HFFc6 (cell line): ENCODE measurements at regions not wholly inside any gene's neighbourhood (a gene's known extent, or its start where the extent isn't known, plus 50 kb on each side); places are given as distances from the start of the nearest gene placed in this dataset.

Source experiments
- DNase-seq: peaks from one replicate; pipeline ENCODE4 v3.0.0-alpha.2; 2018
- H3K27ac Mint-ChIP-seq: 2 replicates; pipeline ENCODE4 v1.8.0; 2020; ENCODE audit warnings: mild to moderate bottlenecking, mixed read lengths
- H3K27me3 Mint-ChIP-seq: 2 replicates; pipeline ENCODE4 v1.8.0; 2021; ENCODE audit warnings: mild to moderate bottlenecking, moderate library complexity, mixed read lengths; ENCODE audit not compliant: insufficient read depth
- H3K36me3 Mint-ChIP-seq: 2 replicates; pipeline ENCODE4 v1.8.0; 2021; ENCODE audit warnings: low read depth, mixed read lengths
- H3K4me1 Mint-ChIP-seq: 2 replicates; pipeline ENCODE4 v1.8.0; 2020; ENCODE audit warnings: low read depth, mixed read lengths
- H3K4me3 Mint-ChIP-seq: 2 replicates; pipeline ENCODE4 v1.8.0; 2020; ENCODE audit warnings: mild to moderate bottlenecking, moderate library complexity, mixed read lengths
- H3K9me3 Mint-ChIP-seq: 2 replicates; pipeline ENCODE4 v1.8.0; 2020; ENCODE audit warnings: mild to moderate bottlenecking, mixed read lengths
- TF ChIP-seq, protein P1 (sequence below): fragments of 200-600 bp; sonication (generic); IDR thresholded peaks from 2 replicates; pipeline ENCODE4 v1.5.0; 2021; ENCODE audit warnings: antibody characterized with exemption, mild to moderate bottlenecking

DNA sequence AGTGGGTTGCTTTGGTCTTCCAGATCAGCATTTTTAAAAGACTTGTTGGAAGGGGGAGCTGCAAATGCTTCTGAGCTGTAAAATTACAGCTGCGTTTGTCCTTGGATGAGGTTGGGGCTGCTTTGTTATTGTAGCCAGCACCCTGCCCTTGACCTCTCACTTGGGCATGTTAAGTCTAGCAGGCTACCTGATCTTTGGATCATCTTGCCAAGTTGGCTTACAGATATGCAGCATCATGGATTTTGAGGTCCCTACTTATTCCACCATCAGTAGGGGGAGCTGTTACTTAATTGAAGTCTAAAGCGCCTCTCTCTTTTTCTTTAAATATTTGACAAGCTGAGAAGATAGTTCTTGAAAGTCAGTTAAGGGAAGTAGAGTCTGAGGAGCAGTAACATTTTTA lies 793.0 kb downstream of the MCTP2 start:
- TF ChIP-seq, protein P1, sequence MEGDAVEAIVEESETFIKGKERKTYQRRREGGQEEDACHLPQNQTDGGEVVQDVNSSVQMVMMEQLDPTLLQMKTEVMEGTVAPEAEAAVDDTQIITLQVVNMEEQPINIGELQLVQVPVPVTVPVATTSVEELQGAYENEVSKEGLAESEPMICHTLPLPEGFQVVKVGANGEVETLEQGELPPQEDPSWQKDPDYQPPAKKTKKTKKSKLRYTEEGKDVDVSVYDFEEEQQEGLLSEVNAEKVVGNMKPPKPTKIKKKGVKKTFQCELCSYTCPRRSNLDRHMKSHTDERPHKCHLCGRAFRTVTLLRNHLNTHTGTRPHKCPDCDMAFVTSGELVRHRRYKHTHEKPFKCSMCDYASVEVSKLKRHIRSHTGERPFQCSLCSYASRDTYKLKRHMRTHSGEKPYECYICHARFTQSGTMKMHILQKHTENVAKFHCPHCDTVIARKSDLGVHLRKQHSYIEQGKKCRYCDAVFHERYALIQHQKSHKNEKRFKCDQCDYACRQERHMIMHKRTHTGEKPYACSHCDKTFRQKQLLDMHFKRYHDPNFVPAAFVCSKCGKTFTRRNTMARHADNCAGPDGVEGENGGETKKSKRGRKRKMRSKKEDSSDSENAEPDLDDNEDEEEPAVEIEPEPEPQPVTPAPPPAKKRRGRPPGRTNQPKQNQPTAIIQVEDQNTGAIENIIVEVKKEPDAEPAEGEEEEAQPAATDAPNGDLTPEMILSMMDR: peak; percentile 82
- DNase-seq: peak; percentile 50
- Mint-ChIP-seq H3K27me3 (no peaks in the 10 kb centered on the region), H3K9me3 (no peaks in the 10 kb centered on the region), H3K27ac (no peak overlapping the region), H3K36me3 (no peaks in the 10 kb centered on the region), H3K4me1 (peaks cover 25% of the 10 kb centered on the region), H3K4me3 (no peak overlapping the region)

DNA sequence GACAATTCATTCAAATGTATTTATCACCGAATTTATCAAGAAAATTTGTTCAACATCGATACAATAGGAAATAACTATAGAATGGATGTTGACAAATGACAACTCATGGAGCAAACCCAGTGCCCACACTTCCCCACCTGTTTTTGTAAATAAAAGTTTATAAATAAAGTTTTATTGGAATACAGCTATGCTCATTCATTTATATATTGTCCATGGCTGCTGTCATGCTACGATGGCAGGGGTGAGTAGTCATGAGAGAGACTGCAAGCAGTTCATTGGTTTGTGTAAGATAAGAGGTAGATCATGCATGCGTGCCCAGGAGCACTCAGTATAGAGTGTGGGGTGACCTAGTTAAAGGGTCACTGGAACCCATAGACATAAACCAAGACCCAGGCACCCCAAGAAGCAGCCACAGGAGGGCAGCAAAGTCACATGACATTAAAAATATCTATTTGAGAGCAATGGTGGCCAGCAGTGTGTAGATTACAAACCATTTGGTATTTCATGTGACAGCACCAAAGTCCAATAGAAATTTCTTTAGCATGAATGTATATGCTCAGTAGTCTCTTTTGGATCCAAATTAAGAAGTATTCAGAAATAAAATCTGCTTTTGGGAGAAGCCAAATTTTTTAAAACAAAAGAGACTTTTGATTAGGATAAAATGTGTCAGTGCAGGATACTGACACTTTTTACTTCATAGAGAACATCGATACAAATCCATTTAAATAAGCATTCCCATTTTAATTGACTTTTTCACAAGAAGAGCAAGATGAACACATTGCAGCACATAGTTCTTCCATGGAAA lies 794.8 kb downstream of the MCTP2 start:
- DNase-seq: peak; percentile 61
- Mint-ChIP-seq H3K36me3 (no peaks in the 10 kb centered on the region), H3K4me1 (peaks cover 8% of the 10 kb centered on the region), H3K27me3 (no peaks in the 10 kb centered on the region), H3K27ac (no peak overlapping the region), H3K9me3 (no peaks in the 10 kb centered on the region), H3K4me3 (no peak overlapping the region)
- TF ChIP-seq, protein P1: peak; percentile 90

DNA sequence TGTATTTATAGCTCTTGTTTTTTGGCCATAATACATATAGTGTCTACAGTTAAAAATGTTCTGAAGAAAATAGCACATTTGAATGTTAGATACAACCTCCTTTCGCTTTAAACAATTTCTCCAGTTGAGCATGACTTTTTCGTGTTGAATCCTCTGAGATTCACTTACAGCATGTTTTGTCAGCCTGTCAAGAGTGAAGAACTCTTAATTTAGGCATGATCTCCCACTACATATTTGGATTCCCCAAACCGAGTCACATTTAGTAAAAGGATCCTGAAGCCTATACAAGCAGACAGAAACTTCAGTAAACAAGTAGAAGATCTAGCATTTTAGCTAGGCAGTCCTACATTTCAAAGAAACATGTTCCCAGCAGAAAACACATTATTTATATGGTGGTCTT lies 796.6 kb downstream of the MCTP2 start:
- peaks cover 16% of the 10 kb centered on the region for H3K4me1 Mint-ChIP-seq
- H3K27ac Mint-ChIP-seq: no peak overlapping the region
- DNase-seq: no peak
- TF ChIP-seq, protein P1: no peak
- H3K36me3 Mint-ChIP-seq: no peaks in the 10 kb centered on the region
- no peaks in the 10 kb centered on the region for H3K9me3 Mint-ChIP-seq
- H3K27me3 Mint-ChIP-seq: no peaks in the 10 kb centered on the region
- no peak overlapping the region for H3K4me3 Mint-ChIP-seq

DNA sequence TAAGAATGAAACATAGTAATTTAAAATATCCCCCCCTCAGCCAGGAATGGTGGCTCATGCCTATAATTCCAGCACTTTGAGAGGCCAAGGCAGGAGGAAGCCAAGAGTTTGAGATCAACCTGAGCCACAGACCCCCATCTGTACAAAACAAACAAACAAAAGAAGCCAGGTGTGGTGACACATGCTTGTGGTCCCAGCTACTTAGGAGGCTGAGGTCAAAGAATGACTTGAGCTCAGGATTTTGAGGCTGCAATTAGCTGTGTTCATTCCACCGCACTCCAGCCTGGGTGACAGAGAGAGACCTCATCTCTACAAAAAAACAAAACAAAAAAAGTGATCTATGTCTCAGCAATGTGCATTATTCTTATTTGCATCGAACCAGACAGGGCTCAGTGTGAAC lies 800.8 kb downstream of the MCTP2 start:
- TF ChIP-seq, protein P1: no peak
- no peak overlapping the region for H3K4me3 Mint-ChIP-seq
- peak; percentile 9 for DNase-seq
- peaks cover 9% of the 10 kb centered on the region; the same call in 1 of the 2 replicates for H3K4me1 Mint-ChIP-seq
- H3K27ac Mint-ChIP-seq: no peak overlapping the region
- no peaks in the 10 kb centered on the region for H3K9me3 Mint-ChIP-seq
- H3K27me3 Mint-ChIP-seq: peaks cover 3% of the 10 kb centered on the region
- no peaks in the 10 kb centered on the region for H3K36me3 Mint-ChIP-seq

DNA sequence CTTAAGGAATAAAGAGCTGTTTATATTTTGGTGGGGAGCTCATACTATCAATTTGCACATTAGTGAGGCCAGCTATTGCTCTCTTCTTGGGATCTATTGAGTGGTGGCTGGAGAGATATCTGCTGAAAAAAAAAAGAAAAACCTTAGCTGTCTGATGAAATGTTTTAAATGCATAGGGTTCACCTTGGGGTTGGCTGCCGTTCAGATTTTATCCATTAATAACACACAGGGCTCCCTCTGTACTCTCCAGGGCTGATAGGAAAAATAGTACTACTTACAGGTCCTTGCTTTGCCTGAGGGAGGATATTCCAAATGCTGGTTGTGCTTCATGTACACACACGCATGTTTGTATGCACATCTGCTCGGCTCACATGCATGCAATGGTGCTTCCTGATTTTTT lies 803.7 kb downstream of the MCTP2 start:
- Mint-ChIP-seq H3K27ac (no peak overlapping the region), H3K9me3 (no peaks in the 10 kb centered on the region), H3K27me3 (peaks cover 3% of the 10 kb centered on the region), H3K4me1 (peaks cover 9% of the 10 kb centered on the region; the same call in 1 of the 2 replicates), H3K36me3 (no peaks in the 10 kb centered on the region), H3K4me3 (no peak overlapping the region)
- TF ChIP-seq, protein P1: no peak
- DNase-seq: no peak
